ENCODE measurements at regions not wholly inside any gene's neighbourhood (a gene's known extent, or its start where the extent isn't known, plus 50 kb on each side); places are given as distances from the start of the nearest gene placed in this dataset.

GRCh38 chr6:138610816-138611215, 111.5 kb upstream of the NHSL1 start:
- no peak for DNase-seq

- no peak for DNase-seq
Observed at GRCh38 chr6:138614151-138614550, 114.9 kb upstream of the NHSL1 start.

GRCh38 chr6:138618168-138618567, 118.9 kb upstream of the NHSL1 start:
- DNase-seq, result no peak

- no peak for DNase-seq
Observed at GRCh38 chr6:138620630-138621029, 121.3 kb upstream of the NHSL1 start.

GRCh38 chr6:138622967-138623366, 123.7 kb upstream of the NHSL1 start:
- no peak for DNase-seq

GRCh38 chr6:138631566-138631965, 132.3 kb upstream of the NHSL1 start:
- no peak for DNase-seq

GRCh38 chr6:138637822-138638221, 135.7 kb upstream of the CCDC28A start:
- DNase-seq, result no peak

GRCh38 chr6:138638604-138639003, 135.0 kb upstream of the CCDC28A start:
- no peak for DNase-seq

- no peak for DNase-seq
Observed at GRCh38 chr6:138640028-138640427, 133.5 kb upstream of the CCDC28A start.

GRCh38 chr6:138643210-138643609, 130.4 kb upstream of the CCDC28A start:
- no peak for DNase-seq

- DNase-seq, result no peak
Observed at GRCh38 chr6:138645976-138646640, 127.5 kb upstream of the CCDC28A start.

GRCh38 chr6:138647006-138647405, 126.6 kb upstream of the CCDC28A start:
- no peak for DNase-seq

- no peak for DNase-seq
Observed at GRCh38 chr6:138648127-138648526, 125.4 kb upstream of the CCDC28A start.

GRCh38 chr6:138651491-138651890, 122.1 kb upstream of the CCDC28A start:
- no peak for DNase-seq

- no peak for DNase-seq
Observed at GRCh38 chr6:138652824-138653223, 120.7 kb upstream of the CCDC28A start.

- no peak for DNase-seq
Observed at GRCh38 chr6:138653435-138653834, 120.1 kb upstream of the CCDC28A start.

- no peak for DNase-seq
Observed at GRCh38 chr6:138654715-138655634, 118.6 kb upstream of the CCDC28A start.

- DNase-seq, result no peak
Observed at GRCh38 chr6:138655828-138656227, 117.7 kb upstream of the CCDC28A start.

GRCh38 chr6:138656364-138657064, 117.1 kb upstream of the CCDC28A start:
- no peak for DNase-seq

- DNase-seq, result no peak
Observed at GRCh38 chr6:138657065-138657425, 116.5 kb upstream of the CCDC28A start.

- no peak for DNase-seq
Observed at GRCh38 chr6:138659998-138660397, 113.6 kb upstream of the CCDC28A start.

GRCh38 chr6:138662471-138662870, 111.1 kb upstream of the CCDC28A start:
- no peak for DNase-seq

- no peak for DNase-seq
Observed at GRCh38 chr6:138663892-138664291, 109.7 kb upstream of the CCDC28A start.

- no peak for DNase-seq
Observed at GRCh38 chr6:138664745-138665144, 108.8 kb upstream of the CCDC28A start.
